COLO829 (cell line): ENCODE measurements at regions not wholly inside any gene's neighbourhood (a gene's known extent, or its start where the extent isn't known, plus 50 kb on each side); places are given as distances from the start of the nearest gene placed in this dataset.
A peak's percentile ranks its signal among the peaks of the same experiment; 100 is the strongest.

ENCODE experiments used
- DNase-seq: peaks from one replicate; pipeline ENCODE4 v3.0.0; 2012; ENCODE audit warnings: low spot score

GRCh38 chr2:134173338-134174016, 80.4 kb upstream of the MGAT5 start:
- no peak for DNase-seq

- DNase-seq = no peak
Observed at GRCh38 chr2:134174711-134175110, 79.2 kb upstream of the MGAT5 start.

GRCh38 chr2:134175834-134176233, 78.0 kb upstream of the MGAT5 start:
- no peak for DNase-seq

- DNase-seq = no peak
Observed at GRCh38 chr2:134177351-134177931, 76.4 kb upstream of the MGAT5 start.

- DNase-seq = no peak
Observed at GRCh38 chr2:134178138-134178877, 75.6 kb upstream of the MGAT5 start.

- no peak for DNase-seq
Observed at GRCh38 chr2:134181219-134181618, 72.7 kb upstream of the MGAT5 start.

GRCh38 chr2:134183679-134184078, 70.2 kb upstream of the MGAT5 start:
- DNase-seq = no peak

- no peak for DNase-seq
Observed at GRCh38 chr2:134185639-134186038, 68.2 kb upstream of the MGAT5 start.

- DNase-seq = peak; percentile 44
Observed at GRCh38 chr2:134189009-134189720, 64.7 kb upstream of the MGAT5 start.

GRCh38 chr2:134190062-134190806, 63.6 kb upstream of the MGAT5 start:
- no peak for DNase-seq

GRCh38 chr2:134190807-134191203, 63.1 kb upstream of the MGAT5 start:
- DNase-seq = no peak

GRCh38 chr2:134191835-134192234, 62.0 kb upstream of the MGAT5 start:
- no peak for DNase-seq

- no peak for DNase-seq
Observed at GRCh38 chr2:134193006-134193405, 60.9 kb upstream of the MGAT5 start.

- DNase-seq = no peak
Observed at GRCh38 chr2:134194519-134194918, 59.4 kb upstream of the MGAT5 start.

GRCh38 chr2:134195341-134195740, 58.5 kb upstream of the MGAT5 start:
- no peak for DNase-seq

GRCh38 chr2:134197445-134197844, 56.4 kb upstream of the MGAT5 start:
- no peak for DNase-seq

GRCh38 chr2:134198006-134198634, 55.8 kb upstream of the MGAT5 start:
- no peak for DNase-seq

GRCh38 chr2:134199123-134199522, 54.7 kb upstream of the MGAT5 start:
- no peak for DNase-seq

- DNase-seq = no peak
Observed at GRCh38 chr2:134200036-134200618, 53.7 kb upstream of the MGAT5 start.

GRCh38 chr2:134201533-134201932, 52.3 kb upstream of the MGAT5 start:
- DNase-seq = no peak

- no peak for DNase-seq
Observed at GRCh38 chr2:134202371-134202770, 51.5 kb upstream of the MGAT5 start.
